ENCODE measurements at regions not wholly inside any gene's neighbourhood (a gene's known extent, or its start where the extent isn't known, plus 50 kb on each side); places are given as distances from the start of the nearest gene placed in this dataset.

GRCh38 chr3:82572721-82573120 lies 811.3 kb upstream of the GBE1 start:
- DNase-seq (ENCODE audit: low spot score) = no peak
- Histone ChIP-seq H3K9me2 (ENCODE audit: insufficient read depth) (no peaks in the 10 kb centered on the region), H3F3A (replicated peaks; ENCODE audit: low read depth) (no peaks in the 10 kb centered on the region), H3K4me3 (no peak overlapping the region), H3K36me3 (ENCODE audit: insufficient read depth) (no peaks in the 10 kb centered on the region), H3K79me2 (replicated peaks; ENCODE audit: insufficient read depth) (no peaks in the 10 kb centered on the region), H3K27ac (ENCODE audit: low read depth) (no peak overlapping the region), H3K4me1 (ENCODE audit: insufficient read depth) (no peaks in the 10 kb centered on the region), H3K4me2 (no peak overlapping the region), H4K20me1 (replicated peaks; ENCODE audit: insufficient read depth) (no peaks in the 10 kb centered on the region), H3K27me3 (ENCODE audit: insufficient read depth) (no peaks in the 10 kb centered on the region), H2AFZ (no peak overlapping the region)
- Mint-ChIP-seq H3K9me3 (no peaks in the 10 kb centered on the region), H3K4me3 (no peak overlapping the region), H3K4me1 (no peaks in the 10 kb centered on the region), H3K27ac (no peak overlapping the region), H3K36me3 (ENCODE audit: low read depth) (no peaks in the 10 kb centered on the region), H3K27me3 (ENCODE audit: insufficient read depth, low read depth, poor library complexity) (no peaks in the 10 kb centered on the region)
- no peak for TF ChIP-seq REST (IDR thresholded peaks at IDR 0.05; ENCODE audit: unreplicated experiment)
- no peak for TF ChIP-seq STAT1 (IDR thresholded peaks at IDR 0.05; ENCODE audit: unreplicated experiment)
- no peak for TF ChIP-seq ETS1 (IDR thresholded peaks at IDR 0.05)
- no peak for TF ChIP-seq ZNF114 (CRISPR knock-in tag; IDR thresholded peaks at IDR 0.05)
- TF ChIP-seq ZNF462 (CRISPR knock-in tag; IDR thresholded peaks at IDR 0.05) = no peak
- no peak for TF ChIP-seq EZH2 (IDR thresholded peaks at IDR 0.05; ENCODE audit: low read depth, unreplicated experiment)
- no peak for TF ChIP-seq POLR2AphosphoS5 (IDR thresholded peaks at IDR 0.05; ENCODE audit: low read depth)
- TF ChIP-seq JUNB (IDR thresholded peaks at IDR 0.05; ENCODE audit: unreplicated experiment) = no peak
- TF ChIP-seq NANOG (IDR thresholded peaks at IDR 0.05; ENCODE audit: borderline replicate concordance) = no peak
- no peak for TF ChIP-seq CTCF (conservative IDR thresholded peaks at IDR 0.05; ENCODE audit: low read depth in 2 of 2)
- TF ChIP-seq EZH2phosphoT487 (IDR thresholded peaks at IDR 0.05; ENCODE audit: unreplicated experiment) = no peak
- TF ChIP-seq CREB1 (CRISPR knock-in tag; IDR thresholded peaks at IDR 0.05; ENCODE audit: low read depth) = no peak
- TF ChIP-seq ZNF331 (CRISPR knock-in tag; IDR thresholded peaks at IDR 0.05; ENCODE audit: low read depth) = no peak
- no peak for ATAC-seq
